AG04450 (cell line): ENCODE measurements at regions not wholly inside any gene's neighbourhood (a gene's known extent, or its start where the extent isn't known, plus 50 kb on each side); places are given as distances from the start of the nearest gene placed in this dataset.

Experiments used
- CTCF ChIA-PET: fragments of 300-600, 350-600 bp; formaldehyde crosslinking; extraction: SDS; loops from one replicate; lab custom pipeline; 2022; ENCODE audit warnings: antibody characterized with exemption, inconsistent platforms; lab: Charles Lee
- POLR2A ChIA-PET: fragments of 350-600 bp; formaldehyde crosslinking; extraction: SDS; loops from one replicate; lab custom pipeline; 2021; ENCODE audit warnings: antibody characterized with exemption, inconsistent platforms; lab: Yijun Ruan, JAX
- DNase-seq: peaks from one replicate; pipeline ENCODE4 v3.0.0-alpha.2; 2011; ENCODE audit warnings: low read depth, low spot score
- H3K27ac ChIP-seq: one replicate; pipeline ENCODE4 v1.5.1; 2012; ENCODE audit warnings: low read depth, low read length, control low read depth
- H3K27me3 ChIP-seq: one replicate; pipeline ENCODE4 v1.6.0; 2012; ENCODE audit warnings: low read length; ENCODE audit not compliant: control insufficient read depth, insufficient read depth
- H3K4me3 ChIP-seq: 2 replicates; pipeline ENCODE4 v1.5.1; 2011; ENCODE audit warnings: mild to moderate bottlenecking, low read depth, low read length, control low read depth
- H3K9me3 ChIP-seq: 2 replicates; pipeline ENCODE4 v1.5.1; 2012; ENCODE audit warnings: low read length; ENCODE audit not compliant: control insufficient read depth, insufficient read depth
- TF ChIP-seq, protein P1 (sequence below): IDR thresholded peaks from 2 replicates; pipeline ENCODE4 v1.5.1; 2011; ENCODE audit warnings: low read depth, low read length, control low read depth, inconsistent platforms

DNA sequence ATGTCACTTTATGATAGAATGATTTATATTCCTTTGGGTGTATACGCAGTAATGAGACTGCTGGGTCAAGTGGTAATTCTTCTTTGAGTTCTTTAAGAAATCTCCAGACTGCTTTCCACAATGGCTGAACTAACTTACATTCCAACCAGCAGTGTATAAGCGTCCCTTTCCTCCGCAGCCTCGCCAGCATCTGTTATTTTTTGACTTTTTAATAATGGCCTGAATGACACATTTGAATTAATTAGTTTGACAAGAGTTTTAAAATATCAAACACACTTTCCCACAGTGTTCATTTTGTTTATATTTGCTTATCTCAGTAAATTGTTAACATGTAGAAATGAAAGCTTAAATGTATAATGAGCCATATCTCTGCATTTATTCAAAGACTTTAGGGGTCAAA, 116.8 kb downstream of the TES start:
- DNase-seq, result no peak

GRCh38 chr7:116327752-116328151, 117.4 kb downstream of the TES start:
- CTCF ChIA-PET, result no interaction called here
- DNase-seq, result peak; percentile 86
- Histone ChIP-seq H3K9me3 (peaks cover 4% of the 10 kb centered on the region; the same call in 1 of the 2 replicates), H3K4me3 (peak overlapping the region; percentile 27; the same call in 1 of the 2 replicates), H3K27me3 (no peaks in the 10 kb centered on the region), H3K27ac (peak overlapping the region; percentile 66)
- TF ChIP-seq, protein P1, sequence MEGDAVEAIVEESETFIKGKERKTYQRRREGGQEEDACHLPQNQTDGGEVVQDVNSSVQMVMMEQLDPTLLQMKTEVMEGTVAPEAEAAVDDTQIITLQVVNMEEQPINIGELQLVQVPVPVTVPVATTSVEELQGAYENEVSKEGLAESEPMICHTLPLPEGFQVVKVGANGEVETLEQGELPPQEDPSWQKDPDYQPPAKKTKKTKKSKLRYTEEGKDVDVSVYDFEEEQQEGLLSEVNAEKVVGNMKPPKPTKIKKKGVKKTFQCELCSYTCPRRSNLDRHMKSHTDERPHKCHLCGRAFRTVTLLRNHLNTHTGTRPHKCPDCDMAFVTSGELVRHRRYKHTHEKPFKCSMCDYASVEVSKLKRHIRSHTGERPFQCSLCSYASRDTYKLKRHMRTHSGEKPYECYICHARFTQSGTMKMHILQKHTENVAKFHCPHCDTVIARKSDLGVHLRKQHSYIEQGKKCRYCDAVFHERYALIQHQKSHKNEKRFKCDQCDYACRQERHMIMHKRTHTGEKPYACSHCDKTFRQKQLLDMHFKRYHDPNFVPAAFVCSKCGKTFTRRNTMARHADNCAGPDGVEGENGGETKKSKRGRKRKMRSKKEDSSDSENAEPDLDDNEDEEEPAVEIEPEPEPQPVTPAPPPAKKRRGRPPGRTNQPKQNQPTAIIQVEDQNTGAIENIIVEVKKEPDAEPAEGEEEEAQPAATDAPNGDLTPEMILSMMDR, result no peak
- POLR2A ChIA-PET, result interaction anchor here (1.4 kb wide), 1 partner anchor 27 kb away, joined by 5 read pairs; no protein-coding TSS in a partner anchor

More for the DNA sequence above, 116.8 kb downstream of the TES start:
- Histone ChIP-seq H3K9me3 (peaks cover 4% of the 10 kb centered on the region; the same call in 1 of the 2 replicates), H3K4me3 (peak overlapping the region; percentile 27; the same call in 1 of the 2 replicates), H3K27me3 (no peaks in the 10 kb centered on the region), H3K27ac (no peak overlapping the region)
- ChIA-PET CTCF (no interaction called here), POLR2A (interaction anchor here (1.4 kb wide), 1 partner anchor 27 kb away, joined by 5 read pairs; no protein-coding TSS in a partner anchor)
- TF ChIP-seq, protein P1, result no peak

GRCh38 chr7:116328161-116328560, 117.8 kb downstream of the TES start:
- POLR2A ChIA-PET, result interaction anchor here (1.4 kb wide), 1 partner anchor 26 kb away, joined by 5 read pairs; no protein-coding TSS in a partner anchor
- DNase-seq, result no peak
- TF ChIP-seq, protein P1, result no peak
- CTCF ChIA-PET, result interaction anchor here (1.2 to 1.9 kb wide), 2 partner anchors 198 to 264 kb away, joined by 3 to 7 read pairs; no protein-coding TSS in a partner anchor
- Histone ChIP-seq H3K9me3 (peaks cover 4% of the 10 kb centered on the region; the same call in 1 of the 2 replicates), H3K27ac (peak overlapping the region; percentile 66), H3K4me3 (no peak overlapping the region), H3K27me3 (no peaks in the 10 kb centered on the region)

DNA sequence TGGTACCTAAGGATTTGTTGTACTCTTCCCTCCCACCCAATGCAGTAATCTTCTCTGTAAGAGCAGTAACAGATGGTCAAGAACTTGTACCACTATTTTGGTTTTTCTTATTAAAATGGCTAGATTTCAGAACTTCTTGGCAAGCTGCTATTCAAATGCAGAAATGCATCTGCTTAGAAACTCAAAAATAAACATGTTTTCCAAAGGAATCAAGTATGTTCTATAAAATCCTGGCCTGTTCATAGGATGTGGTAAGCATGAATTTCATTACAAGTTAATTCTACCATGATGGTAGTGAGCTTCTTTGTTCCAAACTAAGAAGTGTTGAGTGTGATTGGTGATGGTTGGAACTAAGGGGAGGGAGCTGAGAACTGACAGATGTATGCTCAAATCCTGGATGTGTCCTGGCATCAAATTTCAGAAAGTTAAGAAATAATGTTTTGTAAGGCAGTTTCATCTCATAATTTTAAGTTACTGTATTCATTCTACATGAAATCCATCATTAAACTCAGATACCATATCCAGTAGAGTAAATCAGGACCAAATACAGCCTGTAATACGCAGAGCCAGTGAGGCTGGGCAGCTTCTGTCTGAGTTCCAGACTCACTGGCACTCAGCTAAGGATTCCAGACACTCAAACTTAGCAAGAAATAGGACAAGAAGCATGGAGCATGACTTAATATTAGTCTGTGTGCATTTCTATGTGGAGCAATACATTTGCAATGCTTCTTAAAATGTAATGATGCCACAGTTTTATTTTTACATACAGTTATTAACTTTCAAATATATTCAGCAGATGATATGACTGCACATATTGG, 119.6 kb downstream of the TES start:
- CTCF ChIA-PET, result interaction anchor here (1.2 to 1.9 kb wide), 3 partner anchors 72 to 262 kb away, joined by 3 to 7 read pairs (median 3); no protein-coding TSS in a partner anchor
- POLR2A ChIA-PET, result no interaction called here

More for the DNA sequence above, 119.6 kb downstream of the TES start:
- no peak overlapping the region for H3K27ac ChIP-seq
- DNase-seq, result no peak
- TF ChIP-seq, protein P1, result no peak
- H3K4me3 ChIP-seq, result no peak overlapping the region
- peaks cover under 1% of the 10 kb centered on the region; the same call in 1 of the 2 replicates for H3K9me3 ChIP-seq
- no peaks in the 10 kb centered on the region for H3K27me3 ChIP-seq
